MCF 10A (cell line): ENCODE measurements at regions not wholly inside any gene's neighbourhood (a gene's known extent, or its start where the extent isn't known, plus 50 kb on each side); places are given as distances from the start of the nearest gene placed in this dataset.
A peak's percentile ranks its signal among the peaks of the same experiment; 100 is the strongest.

Experiments used
- BruUV-seq: library from RNA; stranded (reverse); fragments of 400-500 nt; replicated peaks from 2 replicates; lab custom pipeline; 2021; lab: Mats Ljungman, UMichigan
- CTCF ChIA-PET: fragments of 300-600 bp; sonication (Branson Sonifier 250); formaldehyde crosslinking; extraction: SDS; loops from one replicate; lab custom pipeline; 2021; ENCODE audit warnings: antibody characterized with exemption, inconsistent platforms; lab: Yijun Ruan, JAX
- POLR2A ChIA-PET: fragments of 300-600, 350-650 bp; sonication (Branson Sonifier 250); formaldehyde crosslinking; extraction: SDS; loops from one replicate; lab custom pipeline; 2020; ENCODE audit warnings: antibody characterized with exemption, inconsistent platforms; lab: Yijun Ruan, JAX
- DNase-seq: peaks from one replicate; pipeline ENCODE4 v3.0.0-alpha.2; 2018; ENCODE audit not compliant: unreplicated experiment
- H3K27ac Mint-ChIP-seq: one replicate; pipeline ENCODE4 v1.8.0; 2022; ENCODE audit warnings: mild to moderate bottlenecking, low read depth, mixed read lengths; ENCODE audit not compliant: unreplicated experiment
- H3K27me3 Mint-ChIP-seq: one replicate; pipeline ENCODE4 v1.8.0; 2022; ENCODE audit warnings: mixed read lengths; ENCODE audit not compliant: insufficient read depth, unreplicated experiment
- H3K36me3 Mint-ChIP-seq: one replicate; pipeline ENCODE4 v1.8.0; 2022; ENCODE audit warnings: mild to moderate bottlenecking, moderate library complexity, mixed read lengths; ENCODE audit not compliant: insufficient read depth, unreplicated experiment
- H3K4me1 Mint-ChIP-seq: one replicate; pipeline ENCODE4 v1.8.0; 2022; ENCODE audit warnings: mixed read lengths; ENCODE audit not compliant: insufficient read depth, unreplicated experiment
- H3K4me3 Mint-ChIP-seq: one replicate; pipeline ENCODE4 v1.8.0; 2022; ENCODE audit warnings: mild to moderate bottlenecking, moderate library complexity, mixed read lengths; ENCODE audit not compliant: unreplicated experiment
- H3K9me3 Mint-ChIP-seq: one replicate; pipeline ENCODE4 v1.8.0; 2022; ENCODE audit warnings: mixed read lengths; ENCODE audit not compliant: unreplicated experiment
- intact Hi-C: fragments of 100-400 bp; cut with micrococcal nuclease; formaldehyde crosslinking; loops from 2 replicates; pipeline ENCODE4 v1.14.1; 2022
- TF ChIP-seq, protein P1 (sequence below): fragments of 200-600 bp; IDR thresholded peaks from one replicate; pipeline ENCODE4 v1.8.0; 2022; ENCODE audit warnings: antibody characterized with exemption, mild to moderate bottlenecking; ENCODE audit not compliant: unreplicated experiment

DNA sequence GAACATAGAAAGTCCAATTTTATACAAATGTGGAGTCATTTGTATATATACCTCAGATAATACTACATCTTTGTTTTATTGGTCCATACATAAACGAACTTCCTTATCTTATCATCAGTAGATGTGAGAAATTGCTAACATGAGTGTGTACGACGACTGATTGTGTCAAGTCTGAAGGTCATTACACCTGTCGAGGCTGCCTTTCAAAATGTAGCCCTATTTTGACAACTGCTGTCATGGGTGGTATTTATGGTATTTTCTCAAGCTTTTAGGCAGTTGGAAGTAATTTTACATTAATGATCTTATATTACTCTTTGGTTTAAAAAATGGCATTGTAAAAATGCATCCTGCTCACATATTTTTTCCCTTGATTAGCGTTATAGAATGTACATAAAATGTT is 183.7 kb upstream of the DNAJC19 start:
- DNase-seq, result no peak
- H3K4me1 Mint-ChIP-seq, result peaks cover 5% of the 10 kb centered on the region
- CTCF ChIA-PET, result no interaction called here
- POLR2A ChIA-PET, result no interaction called here
- H3K4me3 Mint-ChIP-seq, result no peak overlapping the region
- no peaks in the 10 kb centered on the region for H3K36me3 Mint-ChIP-seq
- no peaks in the 10 kb centered on the region for H3K9me3 Mint-ChIP-seq
- TF ChIP-seq, protein P1, sequence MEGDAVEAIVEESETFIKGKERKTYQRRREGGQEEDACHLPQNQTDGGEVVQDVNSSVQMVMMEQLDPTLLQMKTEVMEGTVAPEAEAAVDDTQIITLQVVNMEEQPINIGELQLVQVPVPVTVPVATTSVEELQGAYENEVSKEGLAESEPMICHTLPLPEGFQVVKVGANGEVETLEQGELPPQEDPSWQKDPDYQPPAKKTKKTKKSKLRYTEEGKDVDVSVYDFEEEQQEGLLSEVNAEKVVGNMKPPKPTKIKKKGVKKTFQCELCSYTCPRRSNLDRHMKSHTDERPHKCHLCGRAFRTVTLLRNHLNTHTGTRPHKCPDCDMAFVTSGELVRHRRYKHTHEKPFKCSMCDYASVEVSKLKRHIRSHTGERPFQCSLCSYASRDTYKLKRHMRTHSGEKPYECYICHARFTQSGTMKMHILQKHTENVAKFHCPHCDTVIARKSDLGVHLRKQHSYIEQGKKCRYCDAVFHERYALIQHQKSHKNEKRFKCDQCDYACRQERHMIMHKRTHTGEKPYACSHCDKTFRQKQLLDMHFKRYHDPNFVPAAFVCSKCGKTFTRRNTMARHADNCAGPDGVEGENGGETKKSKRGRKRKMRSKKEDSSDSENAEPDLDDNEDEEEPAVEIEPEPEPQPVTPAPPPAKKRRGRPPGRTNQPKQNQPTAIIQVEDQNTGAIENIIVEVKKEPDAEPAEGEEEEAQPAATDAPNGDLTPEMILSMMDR, result no peak
- intact Hi-C loops, result no loop called here
- H3K27me3 Mint-ChIP-seq, result no peaks in the 10 kb centered on the region
- H3K27ac Mint-ChIP-seq, result no peak overlapping the region
- no TSS peak for BruUV-seq

DNA sequence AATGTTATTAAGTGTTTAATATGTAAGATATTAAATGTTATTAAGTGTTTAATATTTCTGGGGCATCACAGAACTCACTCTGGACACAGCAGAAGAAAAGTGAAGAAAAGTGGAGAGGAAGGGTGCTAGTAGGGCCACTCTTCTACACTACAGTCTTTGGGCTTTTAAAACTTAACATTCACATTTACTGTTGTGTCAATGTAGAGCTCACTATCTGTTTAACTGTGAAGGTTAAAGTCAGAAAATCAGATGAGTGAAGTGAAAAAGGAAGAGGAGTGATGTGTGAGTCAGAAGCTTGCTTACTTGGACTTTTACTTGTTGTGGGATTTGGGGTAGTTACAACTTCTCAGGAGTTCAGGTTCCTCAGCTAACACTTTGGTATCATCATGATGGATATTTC is 145.3 kb upstream of the DNAJC19 start:
- DNase-seq, result peak; percentile 2
- no TSS peak for BruUV-seq
- CTCF ChIA-PET, result interaction anchor here (0.6 kb wide), 2 partner anchors 479 to 525 kb away, joined by 3 read pairs; no protein-coding TSS in a partner anchor
- POLR2A ChIA-PET, result no interaction called here
- intact Hi-C loops, result no loop called here
- no peak overlapping the region for H3K4me3 Mint-ChIP-seq
- H3K9me3 Mint-ChIP-seq, result no peaks in the 10 kb centered on the region
- no peaks in the 10 kb centered on the region for H3K36me3 Mint-ChIP-seq
- H3K4me1 Mint-ChIP-seq, result no peaks in the 10 kb centered on the region
- H3K27me3 Mint-ChIP-seq, result no peaks in the 10 kb centered on the region
- TF ChIP-seq, protein P1, result no peak
- H3K27ac Mint-ChIP-seq, result no peak overlapping the region

DNA sequence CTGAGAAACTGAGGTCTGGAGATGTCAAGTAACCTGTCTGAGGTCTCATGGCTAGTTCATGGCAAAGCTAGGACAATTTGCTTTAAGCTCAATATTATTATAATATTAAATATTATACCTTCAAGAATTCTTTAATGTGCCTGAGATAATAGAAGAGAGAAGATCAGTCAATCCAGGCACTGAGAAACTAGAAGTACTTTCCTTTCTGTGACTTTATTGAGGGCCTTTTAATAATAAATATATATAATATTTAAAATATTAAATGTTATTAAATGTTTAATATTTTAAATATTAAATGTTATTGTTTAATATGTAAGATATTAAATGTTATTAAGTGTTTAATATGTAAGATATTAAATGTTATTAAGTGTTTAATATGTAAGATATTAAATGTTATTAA is 144.3 kb upstream of the DNAJC19 start:
- Mint-ChIP-seq H3K27me3 (no peaks in the 10 kb centered on the region), H3K4me3 (no peak overlapping the region), H3K27ac (no peak overlapping the region), H3K9me3 (no peaks in the 10 kb centered on the region), H3K36me3 (no peaks in the 10 kb centered on the region), H3K4me1 (no peaks in the 10 kb centered on the region)
- CTCF ChIA-PET, result interaction anchor here (0.6 to 1.0 kb wide), 2 partner anchors 30 to 46 kb away, joined by 3 read pairs; no protein-coding TSS in a partner anchor
- POLR2A ChIA-PET, result no interaction called here
- intact Hi-C loops, result no loop called here
- DNase-seq, result no peak
- TF ChIP-seq, protein P1, result no peak
- BruUV-seq, result no TSS peak

DNA sequence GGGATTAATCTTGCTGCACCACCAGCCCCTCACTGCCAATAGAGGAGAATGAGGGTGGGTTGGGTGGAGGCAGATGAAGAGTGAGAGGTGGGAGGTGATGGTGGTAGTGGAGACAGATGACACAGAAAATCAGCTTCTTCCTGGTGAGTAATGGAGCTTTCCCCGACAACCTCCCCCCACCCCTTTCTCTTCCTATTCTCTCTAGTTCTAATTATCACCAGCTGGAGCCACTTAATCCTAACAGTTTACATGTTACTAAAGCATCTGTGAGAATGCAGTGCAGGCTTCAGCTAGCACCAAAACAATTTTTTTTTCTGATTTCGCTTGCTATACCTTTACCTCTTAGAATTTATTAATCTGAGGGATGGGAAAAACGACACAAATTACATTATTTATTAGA is 116.1 kb upstream of the DNAJC19 start:
- no TSS peak for BruUV-seq
- no peak overlapping the region for H3K27ac Mint-ChIP-seq
- intact Hi-C loops, result no loop called here
- H3K4me1 Mint-ChIP-seq, result no peaks in the 10 kb centered on the region
- H3K27me3 Mint-ChIP-seq, result no peaks in the 10 kb centered on the region
- TF ChIP-seq, protein P1, result no peak
- no peaks in the 10 kb centered on the region for H3K36me3 Mint-ChIP-seq
- peaks cover 9% of the 10 kb centered on the region for H3K9me3 Mint-ChIP-seq
- DNase-seq, result no peak
- ChIA-PET CTCF (interaction anchor here (0.6 kb wide), 1 partner anchor 596 kb away, joined by 4 read pairs; no protein-coding TSS in a partner anchor), POLR2A (interaction anchor here (0.7 kb wide), 1 partner anchor 21 kb away, joined by 3 read pairs; no protein-coding TSS in a partner anchor)
- no peak overlapping the region for H3K4me3 Mint-ChIP-seq
